GM21576 (cell line): ENCODE measurements at regions not wholly inside any gene's neighbourhood (a gene's known extent, or its start where the extent isn't known, plus 50 kb on each side); places are given as distances from the start of the nearest gene placed in this dataset.

Source experiments
- ATAC-seq: cut with Tn5 transposase; IDR thresholded peaks from one replicate; pipeline ENCODE4 v1.9.1; 2021; ENCODE audit warnings: mild to moderate bottlenecking, moderate library complexity; ENCODE audit not compliant: unreplicated experiment

DNA sequence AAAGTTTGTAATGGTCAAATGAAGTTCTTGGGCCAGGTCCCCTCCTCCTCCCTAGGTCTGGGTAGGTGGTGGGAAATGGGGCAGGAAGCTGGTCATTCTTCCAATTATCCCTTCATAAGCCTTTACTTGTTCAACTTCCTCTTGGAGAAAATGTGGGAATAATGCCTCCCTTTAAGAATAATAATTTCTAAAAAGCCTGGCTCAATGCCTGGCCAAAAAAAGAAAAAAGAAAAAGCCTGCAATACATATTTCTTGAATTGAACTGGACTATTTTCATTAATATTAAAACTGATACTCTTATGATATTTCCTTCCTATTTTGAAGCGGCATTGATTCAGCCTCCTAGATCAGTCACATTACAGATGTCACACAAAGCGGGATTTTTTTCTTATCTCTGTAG is 600.9 kb downstream of the CCDC171 start:
- ATAC-seq, result no peak

GRCh38 chr9:16154521-16155078 is 601.8 kb downstream of the CCDC171 start:
- ATAC-seq, result peak; percentile 71

DNA sequence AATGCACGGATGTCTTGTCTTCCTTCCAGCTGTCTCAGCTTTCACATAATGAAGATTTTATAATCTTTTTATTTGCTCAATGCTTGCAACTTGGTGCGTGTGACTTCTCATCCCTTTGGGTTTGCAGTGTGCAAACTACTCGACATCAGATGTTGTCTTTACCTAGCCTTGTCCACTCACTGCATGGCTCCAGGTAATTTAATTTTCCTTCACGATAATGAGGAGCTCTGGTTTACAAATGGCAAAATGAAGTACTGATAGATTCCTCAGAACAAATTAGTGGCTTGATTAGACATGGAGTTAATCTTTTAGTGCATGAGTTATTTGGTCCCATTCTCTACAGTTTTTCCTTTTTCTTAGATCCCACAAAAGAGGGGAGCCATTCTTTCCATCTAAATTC is 603.0 kb downstream of the CCDC171 start:
- no peak for ATAC-seq

- ATAC-seq, result no peak
These were observed 604.4 kb downstream of the CCDC171 start for GRCh38 chr9:16157216-16157615.

GRCh38 chr9:16157651-16158050 is 604.8 kb downstream of the CCDC171 start:
- ATAC-seq, result no peak

DNA sequence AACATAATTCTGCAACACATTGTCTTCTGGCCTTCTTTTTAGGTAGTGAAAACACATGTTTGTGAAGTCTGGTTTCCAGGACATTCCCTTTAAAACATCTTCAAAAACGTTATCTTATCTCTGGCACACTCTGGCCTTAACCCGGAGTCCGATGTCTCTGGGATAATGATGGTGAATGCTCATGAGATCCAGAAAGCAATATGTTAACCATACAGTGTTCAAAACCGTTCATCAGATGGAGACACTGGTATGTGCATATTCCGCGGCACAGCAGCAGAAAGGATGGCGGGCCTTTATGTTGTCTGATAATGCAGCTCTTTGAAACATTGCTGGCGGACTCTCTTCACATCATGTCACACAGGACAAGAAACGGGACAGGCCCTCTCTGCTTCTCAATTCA is 605.2 kb downstream of the CCDC171 start:
- no peak for ATAC-seq

- ATAC-seq, result no peak
These were observed 608.6 kb downstream of the CCDC171 start for GRCh38 chr9:16161483-16161882.

DNA sequence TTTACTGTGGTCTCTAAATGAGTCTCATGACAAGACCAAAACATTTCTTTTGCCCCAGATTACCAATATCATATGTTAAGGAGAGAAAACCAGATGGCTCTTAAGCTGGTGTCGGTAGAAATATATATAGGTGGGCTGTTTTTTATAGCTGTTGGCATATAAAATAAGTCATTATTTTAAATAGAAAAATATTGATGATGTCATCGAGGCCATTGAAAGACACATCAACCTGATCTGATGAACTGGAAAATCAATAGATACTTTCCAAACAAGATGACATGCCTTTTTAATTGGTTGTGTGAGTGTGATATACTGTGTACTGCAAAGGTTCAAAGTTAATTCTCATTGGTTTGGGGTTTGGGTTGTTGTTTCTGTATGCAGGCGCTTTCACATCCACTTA is 617.3 kb downstream of the CCDC171 start:
- no peak for ATAC-seq

GRCh38 chr9:16171911-16172310 is 619.1 kb downstream of the CCDC171 start:
- ATAC-seq, result no peak

GRCh38 chr9:16172796-16173195 is 620.0 kb downstream of the CCDC171 start:
- no peak for ATAC-seq

DNA sequence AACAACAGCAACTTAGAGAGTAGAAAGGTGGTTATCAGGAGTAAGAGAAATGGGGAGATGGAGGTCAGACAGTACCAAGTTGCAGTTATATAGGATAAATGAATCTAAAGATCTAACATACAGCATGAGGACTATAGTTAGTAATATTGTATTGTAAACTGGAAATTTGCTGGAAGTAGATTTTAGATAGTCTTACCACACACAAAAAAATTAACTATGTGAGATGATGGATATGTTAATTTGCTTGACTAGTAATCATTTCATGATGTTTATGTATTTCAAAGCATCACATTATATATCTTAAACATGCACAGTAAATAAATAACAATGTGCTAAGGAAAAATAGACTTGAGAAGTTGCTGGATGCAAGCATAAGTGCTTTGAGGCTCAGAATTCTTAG is 622.1 kb downstream of the CCDC171 start:
- no peak for ATAC-seq

DNA sequence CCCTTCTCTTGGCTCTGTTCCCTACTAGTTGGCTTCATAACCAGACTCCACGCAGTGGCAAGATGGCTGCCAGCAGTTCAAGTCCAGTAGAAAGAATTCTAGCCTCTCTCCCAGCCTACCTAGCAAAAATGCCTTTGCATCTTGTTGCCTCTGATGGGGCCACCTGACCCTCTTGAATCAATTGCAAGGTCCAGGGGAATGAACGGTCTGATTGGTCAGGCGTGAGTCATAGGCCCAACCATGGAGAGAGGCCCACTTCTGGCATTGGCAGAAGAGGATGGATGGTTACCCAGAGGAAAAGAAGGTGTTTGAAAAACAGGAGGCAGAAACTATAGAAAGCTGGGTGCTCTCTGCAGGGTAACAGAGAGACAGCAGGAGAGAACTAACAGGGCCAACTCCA is 622.6 kb downstream of the CCDC171 start:
- ATAC-seq, result no peak

GRCh38 chr9:16178294-16178693 is 625.5 kb downstream of the CCDC171 start:
- no peak for ATAC-seq

GRCh38 chr9:16179566-16179965 is 626.7 kb downstream of the CCDC171 start:
- ATAC-seq, result no peak

DNA sequence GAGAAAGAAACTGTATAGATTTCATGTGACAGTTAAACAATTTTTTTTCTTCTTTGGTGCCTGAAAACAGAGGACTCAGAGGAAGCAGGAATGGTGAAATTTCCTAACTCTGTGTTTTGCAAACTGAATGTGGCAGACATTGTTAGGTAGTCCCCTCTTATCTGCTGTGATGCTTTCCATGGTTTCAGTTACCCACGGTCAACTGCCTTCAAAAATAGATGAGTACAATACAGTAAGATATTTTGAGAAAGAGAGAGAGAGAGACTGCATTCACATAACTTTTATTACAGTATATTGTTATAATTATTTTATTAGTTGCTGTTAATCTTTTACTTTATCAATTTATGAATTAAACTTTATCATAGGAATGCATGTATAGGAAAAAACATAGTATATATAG is 627.2 kb downstream of the CCDC171 start:
- no peak for ATAC-seq

DNA sequence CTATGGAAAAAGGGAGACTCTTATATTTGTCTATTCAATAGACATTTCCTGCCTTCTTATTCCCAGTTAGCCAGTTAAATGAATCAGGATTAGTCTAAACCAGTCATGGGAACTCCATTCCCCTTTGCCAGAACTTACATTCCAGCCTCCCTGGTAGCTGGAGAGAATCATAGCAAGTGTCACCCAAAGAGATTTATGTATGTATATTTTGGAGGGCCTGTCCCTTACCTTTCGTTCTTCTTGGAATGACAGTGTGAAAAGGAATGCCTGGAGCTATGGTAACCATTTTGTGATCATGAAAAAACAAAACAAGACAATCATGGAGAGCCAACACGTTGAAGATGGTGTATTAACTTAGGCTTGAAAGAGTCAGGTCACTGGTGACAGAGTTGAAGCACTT is 627.7 kb downstream of the CCDC171 start:
- ATAC-seq, result no peak

DNA sequence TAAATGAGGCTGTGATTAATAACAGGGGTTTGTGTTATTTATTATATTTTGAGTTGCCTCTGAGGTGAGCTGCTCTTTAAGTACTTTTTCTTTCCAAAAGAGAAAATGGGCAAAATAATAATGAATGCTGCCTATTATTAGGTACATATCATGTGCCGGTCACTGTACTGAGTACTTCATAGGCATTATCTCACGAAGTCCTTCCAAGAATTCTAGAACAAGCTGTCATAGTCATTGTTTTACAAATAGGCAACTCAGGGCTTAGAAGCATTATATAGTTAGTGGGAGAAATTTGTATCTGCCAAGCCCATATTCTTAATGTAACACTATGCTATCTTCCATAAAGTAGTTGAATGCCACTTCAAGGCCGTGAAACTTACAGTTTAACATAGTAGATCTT is 628.7 kb downstream of the CCDC171 start:
- no peak for ATAC-seq

DNA sequence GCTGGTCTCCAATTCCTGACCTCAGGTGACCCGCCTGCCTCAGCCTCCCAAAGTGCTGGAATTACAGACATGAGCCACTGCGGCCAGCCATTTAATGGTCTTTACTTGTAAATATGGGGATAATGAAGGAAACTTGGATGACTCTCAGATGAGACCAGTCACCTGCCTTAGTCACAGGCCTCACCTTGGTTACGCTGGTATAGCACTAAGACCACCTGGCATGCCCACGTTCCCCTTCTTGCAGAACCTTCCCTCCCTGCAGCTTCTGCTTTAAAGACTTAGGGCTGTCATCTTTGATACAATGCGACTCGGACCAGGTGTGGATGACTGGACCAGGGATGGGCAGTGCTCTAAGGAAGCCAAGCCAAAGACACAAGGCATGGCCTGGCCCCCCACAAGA is 629.9 kb downstream of the CCDC171 start:
- no peak for ATAC-seq

DNA sequence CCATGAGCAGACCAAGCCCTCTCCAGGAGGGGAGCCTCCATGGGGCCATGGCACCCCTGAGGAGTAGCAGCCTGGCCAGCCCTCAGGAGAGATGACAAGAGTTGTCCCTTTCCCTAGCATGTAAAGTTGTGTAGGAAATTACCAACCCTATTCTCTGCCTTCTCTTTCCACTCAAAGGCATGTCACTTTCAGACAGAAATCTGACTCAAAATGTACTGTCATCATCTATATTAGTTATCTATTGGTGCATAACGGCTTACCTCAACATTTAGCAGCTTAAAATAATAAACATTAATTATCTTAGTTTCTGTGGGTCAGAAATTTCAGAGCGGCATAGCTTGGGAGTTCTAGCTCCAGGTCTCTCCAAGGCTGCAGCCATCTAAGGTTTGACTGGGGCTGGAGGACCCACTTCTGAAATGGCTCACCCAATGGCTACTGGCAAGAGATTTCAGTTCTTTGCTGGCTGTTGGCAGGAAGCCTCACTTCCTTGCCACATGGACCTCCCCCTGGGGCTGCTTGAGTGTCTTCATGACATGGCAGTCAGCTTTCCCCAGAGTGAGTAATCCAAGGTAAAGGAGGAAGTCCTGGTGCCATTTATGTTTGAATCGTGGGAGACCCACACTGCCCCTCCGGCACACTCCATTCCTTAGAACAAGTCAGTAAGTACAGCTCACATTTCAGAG is 632.3 kb downstream of the CCDC171 start:
- no peak for ATAC-seq

- no peak for ATAC-seq
These were observed 638.3 kb downstream of the CCDC171 start for GRCh38 chr9:16191191-16191590.

DNA sequence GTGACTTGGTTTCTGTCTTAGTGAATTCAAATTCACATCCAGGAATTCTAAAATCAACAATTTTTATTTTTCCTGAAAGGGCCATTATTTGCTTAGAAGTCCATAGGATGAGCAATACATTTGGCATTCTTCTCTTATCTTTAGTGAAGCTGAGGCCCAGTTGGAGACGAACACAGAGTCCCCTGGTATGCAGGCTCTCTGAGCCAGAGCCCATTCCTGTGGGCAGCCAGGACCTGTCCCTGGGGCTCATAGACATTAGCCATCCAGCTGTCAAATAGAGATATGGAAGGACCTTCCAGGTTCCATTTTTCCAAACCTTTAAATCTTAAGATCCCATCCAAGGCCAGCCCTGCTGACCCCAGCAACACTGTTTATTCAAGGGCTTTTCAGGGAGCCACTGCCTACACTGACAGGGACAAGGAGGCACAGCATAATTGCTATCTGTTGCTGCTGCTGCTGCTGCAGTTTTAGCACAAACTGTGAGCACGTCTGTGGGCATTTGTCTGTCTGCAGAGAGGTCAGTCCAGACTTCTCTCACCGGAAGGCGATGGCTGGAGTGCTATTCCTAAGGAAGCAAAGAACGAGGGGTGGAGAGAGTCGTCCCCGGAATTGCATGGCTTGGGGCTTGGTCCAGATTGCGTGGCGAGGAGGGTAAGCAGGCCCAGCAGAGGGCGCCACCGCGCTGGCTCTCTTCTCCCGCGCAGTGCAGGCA is 639.0 kb downstream of the CCDC171 start:
- peak; percentile 77 for ATAC-seq

GRCh38 chr9:16192403-16193017 is 639.7 kb downstream of the CCDC171 start:
- no peak for ATAC-seq
